Duodenal mucosa (tissue), 2 donors: ENCODE measurements at regions not wholly inside any gene's neighbourhood (a gene's known extent, or its start where the extent isn't known, plus 50 kb on each side); places are given as distances from the start of the nearest gene placed in this dataset.
"Not testable (repeated sequence)": the region's sequence is repeated elsewhere in the genome, so short reads cannot be mapped to it uniquely, and the experiment has no call there.

Experiments
- H3K27ac ChIP-seq: one replicate; pipeline ENCODE4 v1.7.0; 2013; ENCODE audit warnings: low read depth, low read length
- H3K27me3 ChIP-seq, 2 donors: one replicate each; pipeline ENCODE4 v1.7.0; 2013; ENCODE audit warnings: low read length in 2 of 2, control low read depth in 1 of 2; ENCODE audit not compliant: insufficient read depth in 2 of 2, control insufficient read depth in 1 of 2
- H3K36me3 ChIP-seq, 2 donors: one replicate each; pipeline ENCODE4 v1.7.0; 2013; ENCODE audit warnings: low read length in 2 of 2, control low read depth in 1 of 2; ENCODE audit not compliant: insufficient read depth in 2 of 2, control insufficient read depth in 1 of 2
- H3K4me1 ChIP-seq, 2 donors: one replicate each; pipeline ENCODE4 v1.7.0; 2013; ENCODE audit warnings: low read length in 2 of 2, control low read depth in 1 of 2; ENCODE audit not compliant: insufficient read depth in 2 of 2, control insufficient read depth in 1 of 2
- H3K4me3 ChIP-seq, 2 donors: one replicate each; pipeline ENCODE4 v1.7.0; 2013; ENCODE audit warnings: low read length in 2 of 2, low read depth in 1 of 2
- H3K9ac ChIP-seq, 2 donors: one replicate each; pipeline ENCODE4 v1.7.0; 2013; ENCODE audit warnings: low read length in 2 of 2, low read depth in 1 of 2
- H3K9me3 ChIP-seq, 2 donors: one replicate each; pipeline ENCODE4 v1.7.0; 2013; ENCODE audit warnings: low read length in 2 of 2, control low read depth in 1 of 2; ENCODE audit not compliant: control insufficient read depth in 1 of 2

DNA sequence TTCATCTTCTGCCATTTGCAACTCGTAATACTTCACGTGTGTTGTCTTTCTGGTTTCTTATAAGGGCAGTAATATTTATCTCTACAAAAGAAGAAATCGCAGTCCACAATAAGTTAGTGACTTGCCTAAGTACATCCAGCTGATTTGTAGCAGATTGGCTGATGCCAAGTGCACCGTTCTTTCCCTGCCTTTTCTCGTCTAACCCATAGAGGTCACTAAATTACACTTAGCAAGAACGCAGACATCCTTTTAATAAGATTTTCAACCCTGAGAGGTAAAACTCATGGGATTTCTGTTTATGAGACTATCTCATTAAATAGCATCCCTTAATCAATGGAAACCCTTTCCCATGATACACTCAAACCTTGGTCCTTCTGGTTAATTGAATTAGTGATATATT is 408.6 kb upstream of the ACTRT1 start:
- H3K27ac ChIP-seq, result no peak overlapping the region
- no peaks in the 10 kb centered on the region for H3K27me3 ChIP-seq
- no peaks in the 10 kb centered on the region for H3K4me1 ChIP-seq
- H3K36me3 ChIP-seq, result no peaks in the 10 kb centered on the region
- no peak overlapping the region for H3K4me3 ChIP-seq
- no peak overlapping the region for H3K9ac ChIP-seq
- H3K9me3 ChIP-seq, result no peaks in the 10 kb centered on the region

DNA sequence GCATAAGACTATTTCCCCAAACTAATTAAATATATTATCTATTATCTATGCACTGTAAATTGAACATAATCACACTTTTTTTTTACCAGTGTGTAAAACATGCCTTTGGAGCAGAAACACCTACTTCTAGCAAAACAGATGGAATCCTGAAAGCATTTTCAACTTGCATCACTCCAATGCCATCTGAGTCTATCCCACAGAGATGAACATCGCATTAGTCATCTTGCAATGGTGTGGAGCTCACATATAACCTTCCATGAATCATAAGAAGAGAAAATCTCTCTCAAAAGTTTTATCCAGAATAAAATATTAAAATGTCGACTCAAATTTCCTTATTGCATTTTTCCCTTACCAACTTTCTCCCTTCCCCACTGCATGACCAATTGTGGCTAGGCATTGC is 406.7 kb upstream of the ACTRT1 start:
- Histone ChIP-seq H3K9me3 (no peaks in the 10 kb centered on the region), H3K36me3 (no peaks in the 10 kb centered on the region), H3K9ac (no peak overlapping the region), H3K27me3 (no peaks in the 10 kb centered on the region), H3K4me1 (no peaks in the 10 kb centered on the region), H3K4me3 (no peak overlapping the region), H3K27ac (no peak overlapping the region)

DNA sequence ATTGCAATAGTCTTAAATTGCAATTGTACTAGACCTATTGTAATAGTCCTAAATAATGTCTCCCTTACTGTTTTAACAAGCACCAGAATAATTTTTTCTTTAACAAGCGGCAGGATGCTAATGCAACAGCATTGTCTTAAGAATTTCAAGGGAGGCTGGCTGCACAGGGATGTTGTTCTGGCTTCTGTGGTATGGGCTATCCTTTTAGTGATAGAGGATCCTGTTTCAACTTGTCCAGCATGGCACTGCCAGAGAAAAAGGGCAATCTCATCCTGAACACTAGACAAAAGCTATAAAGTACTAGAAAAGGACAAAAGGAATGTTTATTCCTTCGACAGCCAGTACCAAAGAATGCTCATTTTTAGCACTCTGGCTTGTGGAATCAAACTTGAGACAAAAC is 405.5 kb upstream of the ACTRT1 start:
- Histone ChIP-seq H3K27ac (no peak overlapping the region), H3K36me3 (no peaks in the 10 kb centered on the region), H3K27me3 (no peaks in the 10 kb centered on the region), H3K9me3 (no peaks in the 10 kb centered on the region), H3K4me3 (no peak overlapping the region), H3K9ac (no peak overlapping the region), H3K4me1 (no peaks in the 10 kb centered on the region)

DNA sequence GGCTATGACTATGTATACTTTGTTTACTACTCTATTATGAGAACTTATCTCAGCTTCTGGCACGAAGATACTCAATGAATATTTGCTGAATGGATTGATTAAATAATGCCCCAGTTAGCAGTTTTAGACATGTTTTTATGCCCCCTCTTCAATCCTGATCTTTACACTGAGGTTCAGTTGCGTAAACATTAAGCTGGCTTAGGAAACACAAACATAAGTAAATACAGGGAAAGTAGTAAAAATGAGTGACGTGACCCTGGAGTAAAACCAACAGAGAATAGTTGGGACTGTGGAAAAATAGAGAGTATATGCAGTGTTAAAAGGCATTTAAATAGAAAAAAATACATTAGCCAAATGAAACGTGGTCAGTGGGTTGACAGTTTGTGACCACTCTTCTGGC is 387.0 kb upstream of the ACTRT1 start:
- H3K27ac ChIP-seq, result no peak overlapping the region
- no peaks in the 10 kb centered on the region for H3K9me3 ChIP-seq
- no peaks in the 10 kb centered on the region for H3K27me3 ChIP-seq
- H3K9ac ChIP-seq, result no peak overlapping the region
- H3K36me3 ChIP-seq, result no peaks in the 10 kb centered on the region
- H3K4me3 ChIP-seq, result no peak overlapping the region
- H3K4me1 ChIP-seq, result no peaks in the 10 kb centered on the region

DNA sequence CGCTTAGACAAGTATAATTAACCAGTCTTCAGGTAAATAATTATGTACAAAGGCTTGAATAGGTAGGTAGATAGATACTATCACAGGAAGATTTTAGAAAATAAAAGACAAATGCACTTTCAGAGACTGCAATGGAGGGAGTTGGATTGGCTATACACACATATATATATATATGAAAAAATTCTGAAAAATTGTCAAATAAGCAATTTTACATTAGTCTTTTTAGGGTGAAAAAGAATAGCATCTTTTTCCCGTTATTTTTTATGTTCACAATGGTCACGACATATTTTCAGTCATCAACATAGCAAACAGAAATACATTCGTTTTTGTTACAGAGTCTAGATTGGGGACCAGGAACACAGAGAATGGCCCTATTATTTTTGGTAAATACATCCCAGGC is 385.9 kb upstream of the ACTRT1 start:
- Histone ChIP-seq H3K9ac (no peak overlapping the region), H3K9me3 (no peaks in the 10 kb centered on the region), H3K27me3 (no peaks in the 10 kb centered on the region), H3K36me3 (no peaks in the 10 kb centered on the region), H3K27ac (no peak overlapping the region), H3K4me1 (no peaks in the 10 kb centered on the region), H3K4me3 (no peak overlapping the region)

DNA sequence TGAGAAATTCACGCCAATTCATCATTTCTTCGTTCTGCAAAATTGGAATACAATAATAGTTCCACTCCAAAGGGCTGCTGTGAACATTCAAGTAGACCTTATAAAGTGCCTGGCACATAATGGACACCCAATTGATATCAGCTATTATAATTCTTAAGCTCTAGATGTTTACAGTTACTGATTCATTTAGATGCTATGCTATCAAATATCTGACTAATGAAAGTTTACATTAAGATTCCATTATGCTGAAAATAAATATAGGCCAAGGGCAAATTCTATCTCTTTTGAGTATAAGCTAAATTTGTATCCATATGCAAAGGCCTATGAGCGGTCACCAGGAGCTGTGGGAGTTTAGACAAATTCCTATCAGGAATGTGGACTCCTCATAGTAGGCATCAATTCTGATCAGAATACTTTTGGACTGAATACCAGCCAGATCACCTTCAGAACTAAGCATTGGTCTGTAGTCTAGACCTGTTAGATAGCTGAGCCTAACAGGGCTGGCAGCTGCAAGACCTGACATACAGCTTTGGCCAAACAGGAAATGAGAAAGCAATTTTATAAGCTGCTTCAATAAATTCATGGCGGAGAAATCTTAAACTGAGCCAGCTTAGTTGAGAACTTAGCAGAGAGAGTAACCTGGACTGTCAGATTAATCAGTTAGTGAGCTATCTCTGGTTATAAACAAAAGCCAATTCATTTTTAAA is 384.3 kb upstream of the ACTRT1 start:
- Histone ChIP-seq H3K27ac (no peak overlapping the region), H3K9me3 (no peaks in the 10 kb centered on the region), H3K27me3 (no peaks in the 10 kb centered on the region), H3K4me3 (no peak overlapping the region), H3K36me3 (no peaks in the 10 kb centered on the region), H3K4me1 (no peaks in the 10 kb centered on the region), H3K9ac (no peak overlapping the region)

DNA sequence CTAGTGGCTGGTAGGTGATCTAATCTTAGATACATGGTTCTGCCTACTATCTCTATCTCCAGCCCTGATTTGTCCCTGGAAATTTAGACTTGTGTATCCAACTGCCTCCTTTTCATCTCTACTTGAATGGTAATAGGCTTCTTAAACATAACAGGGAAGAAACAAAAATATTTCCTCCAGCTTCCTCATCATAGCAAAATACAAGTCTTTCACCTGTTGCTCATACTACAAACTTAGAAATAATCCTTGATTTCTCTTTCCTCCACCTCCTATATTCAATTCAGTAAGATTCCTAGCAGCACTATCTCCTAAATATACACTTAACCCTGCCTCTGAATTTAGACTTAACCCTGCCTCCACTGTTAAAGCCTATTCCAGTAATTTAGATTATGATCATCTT is 373.3 kb upstream of the ACTRT1 start:
- Histone ChIP-seq H3K27me3 (no peaks in the 10 kb centered on the region), H3K4me1 (no peaks in the 10 kb centered on the region), H3K9me3 (no peaks in the 10 kb centered on the region), H3K4me3 (no peak overlapping the region), H3K27ac (no peak overlapping the region), H3K36me3 (no peaks in the 10 kb centered on the region), H3K9ac (no peak overlapping the region)

DNA sequence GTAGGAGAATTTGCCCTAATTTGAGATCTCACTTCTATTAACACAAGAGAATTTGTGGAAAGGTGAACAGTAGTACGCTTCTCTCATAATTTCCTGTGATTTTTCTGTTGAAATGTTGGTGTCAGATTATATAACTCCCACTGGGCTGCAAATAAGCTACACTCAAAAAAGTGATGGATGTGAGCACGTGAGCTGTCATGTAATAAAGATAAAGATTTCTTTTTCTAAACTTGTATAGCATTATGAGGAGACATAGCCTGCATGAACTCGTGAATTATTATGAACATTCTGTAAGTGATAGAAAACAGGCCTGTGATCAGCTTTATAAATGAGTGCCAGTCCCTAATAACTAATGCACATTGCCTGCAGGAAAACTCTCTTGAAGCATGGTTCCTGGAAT is 356.6 kb upstream of the ACTRT1 start:
- no peaks in the 10 kb centered on the region for H3K27me3 ChIP-seq
- no peaks in the 10 kb centered on the region for H3K9me3 ChIP-seq
- H3K27ac ChIP-seq, result no peak overlapping the region
- H3K9ac ChIP-seq, result no peak overlapping the region
- H3K4me1 ChIP-seq, result no peaks in the 10 kb centered on the region
- H3K36me3 ChIP-seq, result no peaks in the 10 kb centered on the region
- H3K4me3 ChIP-seq, result no peak overlapping the region

DNA sequence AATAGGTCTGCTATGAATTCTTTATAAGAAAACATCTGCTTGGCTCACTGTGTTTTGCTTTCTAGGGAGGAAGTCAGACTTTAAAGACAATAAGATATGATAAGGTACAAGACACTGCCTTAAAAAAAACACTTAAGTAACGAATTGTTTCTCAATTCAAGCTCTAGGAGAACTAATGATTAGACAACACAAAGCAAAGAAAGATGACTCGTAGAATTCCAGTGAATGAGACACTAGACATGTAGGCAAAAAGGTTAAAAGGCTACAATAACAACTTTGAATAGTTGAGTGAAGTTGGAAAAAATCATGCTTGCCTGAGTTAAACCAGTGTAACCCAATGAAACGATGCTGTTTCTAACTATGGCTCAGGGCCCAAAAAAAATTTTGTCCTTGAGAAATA is 344.4 kb upstream of the ACTRT1 start:
- H3K9me3 ChIP-seq, result no peaks in the 10 kb centered on the region

DNA sequence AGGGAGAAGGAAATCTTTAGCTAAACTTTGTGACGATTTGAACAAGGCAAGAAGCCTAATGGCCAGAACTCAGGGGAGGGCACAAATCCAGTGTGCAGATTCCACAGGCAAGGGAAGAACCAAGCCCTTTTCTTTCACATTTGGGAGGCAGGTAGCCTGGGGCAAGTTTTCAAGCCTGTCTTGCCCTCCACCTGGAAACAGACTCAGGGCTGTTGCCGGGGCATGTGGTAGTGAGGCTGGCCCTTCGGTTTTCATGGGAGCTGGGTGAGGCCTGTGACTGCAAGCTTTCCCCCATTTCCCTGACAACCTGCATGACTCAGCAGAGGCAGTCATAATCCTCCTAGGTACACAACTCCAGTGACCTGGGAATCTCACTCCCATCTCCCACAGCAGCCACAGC is 331.6 kb upstream of the ACTRT1 start:
- not testable (repeated sequence) for H3K9me3 ChIP-seq, H3K27me3 ChIP-seq, H3K4me3 ChIP-seq, H3K27ac ChIP-seq, H3K9ac ChIP-seq, H3K36me3 ChIP-seq, H3K4me1 ChIP-seq

More for the DNA sequence above, 344.4 kb upstream of the ACTRT1 start:
- no peak overlapping the region for H3K9ac ChIP-seq
- no peaks in the 10 kb centered on the region for H3K4me1 ChIP-seq
- H3K27ac ChIP-seq, result no peak overlapping the region
- H3K4me3 ChIP-seq, result no peak overlapping the region
- no peaks in the 10 kb centered on the region for H3K27me3 ChIP-seq
- no peaks in the 10 kb centered on the region for H3K36me3 ChIP-seq

DNA sequence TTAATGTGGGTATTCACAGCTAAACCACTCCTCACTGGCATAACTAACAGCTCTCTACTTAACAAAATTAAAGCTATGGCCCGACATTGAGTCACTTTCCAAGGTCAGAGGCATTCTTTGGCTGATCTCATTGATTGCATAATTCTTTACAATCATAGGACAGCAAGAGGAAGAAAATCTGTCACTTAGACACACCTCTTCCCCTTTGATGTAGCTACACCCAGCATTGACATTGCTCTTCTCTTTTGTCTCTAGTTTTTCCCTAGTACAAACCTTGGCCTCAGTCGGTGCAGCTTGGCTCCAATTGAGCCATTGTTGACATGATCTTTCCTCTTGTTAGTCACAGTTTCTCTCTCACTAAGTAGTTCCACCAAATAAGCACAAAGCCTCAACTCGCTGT is 313.3 kb upstream of the ACTRT1 start:
- Histone ChIP-seq H3K36me3 (no peaks in the 10 kb centered on the region), H3K4me1 (no peaks in the 10 kb centered on the region), H3K27ac (no peak overlapping the region), H3K4me3 (no peak overlapping the region), H3K9me3 (no peaks in the 10 kb centered on the region), H3K27me3 (no peaks in the 10 kb centered on the region), H3K9ac (no peak overlapping the region)
